Left renal cortex interstitium (tissue), 4 donors: ENCODE measurements at regions not wholly inside any gene's neighbourhood (a gene's known extent, or its start where the extent isn't known, plus 50 kb on each side); places are given as distances from the start of the nearest gene placed in this dataset.

Experiments
- DNase-seq, 4 donors: peaks; one replicate each; pipeline ENCODE4 v3.0.0-alpha.2; 2013; ENCODE audit warnings: low read depth in 4 of 4, low spot score in 2 of 4, missing footprints in 1 of 4

GRCh38 chr4:107192601-107193000, 156.5 kb upstream of the DKK2 start:
- no peak for DNase-seq

- DNase-seq, result no peak
These were observed 151.0 kb upstream of the DKK2 start for GRCh38 chr4:107187091-107187490.

- DNase-seq, result peak; percentile 18 to 62 (median 27)
These were observed 147.2 kb upstream of the DKK2 start for GRCh38 chr4:107183155-107183774.

GRCh38 chr4:107182347-107182746, 146.2 kb upstream of the DKK2 start:
- DNase-seq, result no peak

- no peak for DNase-seq
These were observed 130.8 kb upstream of the DKK2 start for GRCh38 chr4:107166873-107167450.

GRCh38 chr4:107166181-107166580, 130.1 kb upstream of the DKK2 start:
- no peak for DNase-seq

- DNase-seq, result no peak
These were observed 128.9 kb upstream of the DKK2 start for GRCh38 chr4:107164962-107165475.

GRCh38 chr4:107156443-107156842, 120.3 kb upstream of the DKK2 start:
- DNase-seq, result no peak

- no peak for DNase-seq
These were observed 119.3 kb upstream of the DKK2 start for GRCh38 chr4:107155366-107155765.

- no peak for DNase-seq
These were observed 117.8 kb upstream of the DKK2 start for GRCh38 chr4:107153956-107154355.

GRCh38 chr4:107153228-107153627, 117.1 kb upstream of the DKK2 start:
- DNase-seq, result no peak

- no peak for DNase-seq
These were observed 115.1 kb upstream of the DKK2 start for GRCh38 chr4:107151173-107151572.

GRCh38 chr4:107148904-107149303, 112.8 kb upstream of the DKK2 start:
- no peak for DNase-seq

- DNase-seq, result no peak
These were observed 111.8 kb upstream of the DKK2 start for GRCh38 chr4:107147873-107148272.

- DNase-seq, result no peak
These were observed 102.3 kb upstream of the DKK2 start for GRCh38 chr4:107138433-107138832.

- DNase-seq, result no peak
These were observed 98.0 kb upstream of the DKK2 start for GRCh38 chr4:107133965-107134653.

- DNase-seq, result no peak
These were observed 95.2 kb upstream of the DKK2 start for GRCh38 chr4:107131295-107131694.

- no peak for DNase-seq
These were observed 94.0 kb upstream of the DKK2 start for GRCh38 chr4:107130157-107130556.

GRCh38 chr4:107129611-107130010, 93.5 kb upstream of the DKK2 start:
- no peak for DNase-seq

GRCh38 chr4:107129076-107129475, 93.0 kb upstream of the DKK2 start:
- no peak for DNase-seq

GRCh38 chr4:107128116-107128515, 92.0 kb upstream of the DKK2 start:
- DNase-seq, result no peak

GRCh38 chr4:107125496-107125895, 89.4 kb upstream of the DKK2 start:
- no peak for DNase-seq
